ENCODE measurements at regions not wholly inside any gene's neighbourhood (a gene's known extent, or its start where the extent isn't known, plus 50 kb on each side); places are given as distances from the start of the nearest gene placed in this dataset.
A peak's percentile ranks its signal among the peaks of the same experiment; 100 is the strongest.

DNA sequence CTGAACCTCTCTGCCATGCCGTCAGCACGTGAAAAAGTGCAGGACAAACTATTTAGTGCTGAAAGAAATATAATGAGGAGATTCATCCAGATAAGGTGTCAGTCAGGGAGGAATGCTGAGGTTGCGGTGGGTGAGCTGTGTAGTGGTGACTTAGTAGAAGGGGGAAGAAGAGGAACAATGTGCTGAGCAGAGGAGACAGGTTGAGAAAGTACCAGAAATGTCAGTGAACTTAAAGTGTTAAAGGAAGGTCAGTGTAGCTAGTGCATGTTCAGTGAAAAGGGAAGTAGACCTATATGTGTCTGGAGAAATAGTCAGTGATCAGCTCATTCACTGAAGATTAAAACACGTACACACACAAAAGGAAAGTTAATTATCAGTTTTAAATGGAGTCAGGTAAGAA lies 237.6 kb upstream of the CCDC179 start:
- H3K4me2 ChIP-seq (ENCODE audit: unreplicated experiment), result no peak overlapping the region
- no peak for DNase-seq
- TF ChIP-seq EZH2phosphoT487 (IDR thresholded peaks at IDR 0.05; ENCODE audit: insufficient read depth, low read depth) (no peak), EZH2 (IDR thresholded peaks at IDR 0.05; ENCODE audit: insufficient read depth, poor library complexity, severe bottlenecking) (no peak)
- WGBS, 2 experiments (ENCODE audit: low coverage in 1 of 2, low lambda C conversion rate in 2 of 2, missing lambda C conversion rate in 2 of 2), result 59 to 61% methylated on average over 4 of the region's 4 CpGs
- no peak overlapping the region for H3K4me3 ChIP-seq
- H4K20me1 ChIP-seq (ENCODE audit: insufficient read depth), result no peaks in the 10 kb centered on the region
- H3K9ac ChIP-seq, result no peak overlapping the region
- in situ Hi-C loops (cut with MboI), result loop anchor here (10.0 kb wide), 1 partner anchor 63 kb away; no protein-coding TSS in a partner anchor
- 0 out of 2 replicates have a peak, but pooled peaks cover 6% of the 10 kb centered on the region for H3K4me1 ChIP-seq (ENCODE audit: insufficient read depth)
- H3K9me2 ChIP-seq (ENCODE audit: insufficient read depth), result no peaks in the 10 kb centered on the region
- no peaks in the 10 kb centered on the region for H3K79me2 ChIP-seq (ENCODE audit: insufficient read depth)
- H3F3A ChIP-seq (ENCODE audit: insufficient read depth), result no peaks in the 10 kb centered on the region
- no peak overlapping the region for H2AFZ ChIP-seq
- no peaks in the 10 kb centered on the region for H3K27me3 ChIP-seq (replicated peaks; ENCODE audit: insufficient read depth)
- no peaks in the 10 kb centered on the region for H3K9me3 ChIP-seq (ENCODE audit: low read depth)
- H3K27ac ChIP-seq, result no peak overlapping the region
- H3K36me3 ChIP-seq (ENCODE audit: low read depth), result no peaks in the 10 kb centered on the region

DNA sequence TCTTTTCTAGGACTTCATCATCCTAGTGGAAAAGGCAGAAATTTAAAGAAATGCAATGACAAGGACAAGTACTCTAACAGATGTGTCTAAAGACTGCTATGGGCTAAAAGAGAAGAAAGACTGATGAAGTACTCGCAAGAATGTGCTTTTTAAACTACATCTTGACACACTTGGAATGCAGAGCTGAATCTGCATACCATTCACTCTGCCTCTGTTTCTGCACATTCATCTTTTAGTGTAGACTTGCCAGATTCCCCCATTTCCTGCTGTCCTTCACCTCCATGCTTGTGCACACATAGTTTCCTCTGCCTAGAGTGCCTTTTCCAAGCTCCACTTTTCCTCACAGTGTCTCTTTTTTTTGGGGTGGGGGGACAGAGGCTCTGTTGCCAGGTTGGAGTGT lies 239.0 kb upstream of the CCDC179 start:
- H3K27ac ChIP-seq, result no peak overlapping the region
- in situ Hi-C loops (cut with MboI), result loop anchor here (10.0 kb wide), 1 partner anchor 64 kb away; no protein-coding TSS in a partner anchor
- TF ChIP-seq EZH2 (IDR thresholded peaks at IDR 0.05; ENCODE audit: insufficient read depth, poor library complexity, severe bottlenecking), result no peak
- no peak for TF ChIP-seq EZH2phosphoT487 (IDR thresholded peaks at IDR 0.05; ENCODE audit: insufficient read depth, low read depth)
- DNase-seq, result no peak
- no peak overlapping the region for H3K9ac ChIP-seq
- H3K79me2 ChIP-seq (ENCODE audit: insufficient read depth), result no peaks in the 10 kb centered on the region
- H3K4me3 ChIP-seq, result no peak overlapping the region
- H3K36me3 ChIP-seq (ENCODE audit: low read depth), result no peaks in the 10 kb centered on the region
- no peaks in the 10 kb centered on the region for H4K20me1 ChIP-seq (ENCODE audit: insufficient read depth)
- H2AFZ ChIP-seq, result no peak overlapping the region
- H3K27me3 ChIP-seq (replicated peaks; ENCODE audit: insufficient read depth), result no peaks in the 10 kb centered on the region
- no peaks in the 10 kb centered on the region for H3K9me3 ChIP-seq (ENCODE audit: low read depth)
- no peaks in the 10 kb centered on the region for H3K9me2 ChIP-seq (ENCODE audit: insufficient read depth)
- 0 out of 2 replicates have a peak, but pooled peaks cover 6% of the 10 kb centered on the region for H3K4me1 ChIP-seq (ENCODE audit: insufficient read depth)
- no peak overlapping the region for H3K4me2 ChIP-seq (ENCODE audit: unreplicated experiment)
- WGBS, 2 experiments (ENCODE audit: low coverage in 1 of 2, low lambda C conversion rate in 2 of 2, missing lambda C conversion rate in 2 of 2), result 88 to 91% methylated on average over 1 of the region's 1 CpG
- no peaks in the 10 kb centered on the region for H3F3A ChIP-seq (ENCODE audit: insufficient read depth)

GRCh38 chr11:23100726-23101125 lies 240.5 kb upstream of the CCDC179 start:
- Histone ChIP-seq H3K27me3 (replicated peaks; ENCODE audit: insufficient read depth) (no peaks in the 10 kb centered on the region), H3K9ac (no peak overlapping the region), H3K9me3 (ENCODE audit: low read depth) (no peaks in the 10 kb centered on the region), H2AFZ (no peak overlapping the region), H3K79me2 (ENCODE audit: insufficient read depth) (no peaks in the 10 kb centered on the region), H3K4me2 (ENCODE audit: unreplicated experiment) (no peak overlapping the region), H3K9me2 (ENCODE audit: insufficient read depth) (no peaks in the 10 kb centered on the region), H3K36me3 (ENCODE audit: low read depth) (no peaks in the 10 kb centered on the region), H4K20me1 (ENCODE audit: insufficient read depth) (no peaks in the 10 kb centered on the region), H3K4me3 (no peak overlapping the region), H3F3A (ENCODE audit: insufficient read depth) (no peaks in the 10 kb centered on the region), H3K4me1 (ENCODE audit: insufficient read depth) (0 out of 2 replicates have a peak, but pooled peaks cover 6% of the 10 kb centered on the region), H3K27ac (no peak overlapping the region)
- in situ Hi-C loops (cut with MboI), result loop anchor here (25.0 kb wide), 1 partner anchor 1287 kb away; no protein-coding TSS in a partner anchor
- DNase-seq, result peak; percentile 3
- TF ChIP-seq EZH2phosphoT487 (IDR thresholded peaks at IDR 0.05; ENCODE audit: insufficient read depth, low read depth) (no peak), EZH2 (IDR thresholded peaks at IDR 0.05; ENCODE audit: insufficient read depth, poor library complexity, severe bottlenecking) (no peak)
- 12 to 16% methylated on average over 3 of the region's 3 CpGs for WGBS, 2 experiments (ENCODE audit: low coverage in 1 of 2, low lambda C conversion rate in 2 of 2, missing lambda C conversion rate in 2 of 2)

DNA sequence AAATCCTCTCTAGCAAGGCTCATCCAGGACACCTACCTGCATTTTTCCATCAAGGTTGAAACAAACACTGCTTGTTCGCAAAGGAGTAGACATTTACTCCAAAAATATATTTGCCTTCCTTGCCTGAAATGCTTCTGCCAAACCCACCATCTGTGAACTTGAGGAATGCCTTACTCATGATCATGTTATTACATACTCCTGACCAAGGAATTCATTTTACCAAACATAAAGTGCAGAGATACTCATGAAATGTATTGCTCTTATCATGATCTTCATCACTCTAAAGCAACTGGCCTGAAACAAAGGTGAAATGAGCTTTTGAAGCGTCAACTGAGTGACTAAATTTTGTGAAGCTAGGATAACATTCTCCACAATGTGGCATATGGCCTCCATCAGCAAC lies 243.1 kb upstream of the CCDC179 start:
- in situ Hi-C loops (cut with MboI), result loop anchor here (25.0 kb wide), 1 partner anchor 1284 kb away; no protein-coding TSS in a partner anchor
- no peaks in the 10 kb centered on the region for H3K9me3 ChIP-seq (ENCODE audit: low read depth)
- H3K27me3 ChIP-seq (replicated peaks; ENCODE audit: insufficient read depth), result 0 out of 2 replicates have a peak, but pooled peaks cover under 1% of the 10 kb centered on the region
- no peak overlapping the region for H3K4me3 ChIP-seq
- 63 to 68% methylated on average over 2 of the region's 2 CpGs for WGBS, 2 experiments (ENCODE audit: low coverage in 1 of 2, low lambda C conversion rate in 2 of 2, missing lambda C conversion rate in 2 of 2)
- 0 out of 2 replicates have a peak, but pooled peaks cover 6% of the 10 kb centered on the region for H3K4me1 ChIP-seq (ENCODE audit: insufficient read depth)
- no peaks in the 10 kb centered on the region for H3K79me2 ChIP-seq (ENCODE audit: insufficient read depth)
- H3K9me2 ChIP-seq (ENCODE audit: insufficient read depth), result no peaks in the 10 kb centered on the region; the same call in 1 of the 2 replicates
- H2AFZ ChIP-seq, result no peak overlapping the region
- no peak overlapping the region for H3K27ac ChIP-seq
- no peaks in the 10 kb centered on the region for H4K20me1 ChIP-seq (ENCODE audit: insufficient read depth)
- peak; percentile 5 for DNase-seq
- H3K36me3 ChIP-seq (ENCODE audit: low read depth), result no peaks in the 10 kb centered on the region
- no peak overlapping the region for H3K4me2 ChIP-seq (ENCODE audit: unreplicated experiment)
- TF ChIP-seq EZH2phosphoT487 (IDR thresholded peaks at IDR 0.05; ENCODE audit: insufficient read depth, low read depth), result no peak
- TF ChIP-seq EZH2 (IDR thresholded peaks at IDR 0.05; ENCODE audit: insufficient read depth, poor library complexity, severe bottlenecking), result no peak
- no peak overlapping the region for H3K9ac ChIP-seq
- H3F3A ChIP-seq (ENCODE audit: insufficient read depth), result no peaks in the 10 kb centered on the region

Data from GM23248 (cell line).